ENCODE measurements at regions not wholly inside any gene's neighbourhood (a gene's known extent, or its start where the extent isn't known, plus 50 kb on each side); places are given as distances from the start of the nearest gene placed in this dataset.

- TF ChIP-seq, protein P1, sequence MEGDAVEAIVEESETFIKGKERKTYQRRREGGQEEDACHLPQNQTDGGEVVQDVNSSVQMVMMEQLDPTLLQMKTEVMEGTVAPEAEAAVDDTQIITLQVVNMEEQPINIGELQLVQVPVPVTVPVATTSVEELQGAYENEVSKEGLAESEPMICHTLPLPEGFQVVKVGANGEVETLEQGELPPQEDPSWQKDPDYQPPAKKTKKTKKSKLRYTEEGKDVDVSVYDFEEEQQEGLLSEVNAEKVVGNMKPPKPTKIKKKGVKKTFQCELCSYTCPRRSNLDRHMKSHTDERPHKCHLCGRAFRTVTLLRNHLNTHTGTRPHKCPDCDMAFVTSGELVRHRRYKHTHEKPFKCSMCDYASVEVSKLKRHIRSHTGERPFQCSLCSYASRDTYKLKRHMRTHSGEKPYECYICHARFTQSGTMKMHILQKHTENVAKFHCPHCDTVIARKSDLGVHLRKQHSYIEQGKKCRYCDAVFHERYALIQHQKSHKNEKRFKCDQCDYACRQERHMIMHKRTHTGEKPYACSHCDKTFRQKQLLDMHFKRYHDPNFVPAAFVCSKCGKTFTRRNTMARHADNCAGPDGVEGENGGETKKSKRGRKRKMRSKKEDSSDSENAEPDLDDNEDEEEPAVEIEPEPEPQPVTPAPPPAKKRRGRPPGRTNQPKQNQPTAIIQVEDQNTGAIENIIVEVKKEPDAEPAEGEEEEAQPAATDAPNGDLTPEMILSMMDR (optimal IDR thresholded peaks at IDR 0.05 in 1 of 3, IDR thresholded peaks at IDR 0.05 in 1 of 3, conservative IDR thresholded peaks at IDR 0.05 in 1 of 3; ENCODE audit: extremely low read depth in 1 of 3, insufficient read depth in 2 of 3, low read length in 3 of 3), result no peak
- no peak for TF ChIP-seq EZH2 (IDR thresholded peaks at IDR 0.05; ENCODE audit: low read length)
Observed at GRCh38 chr4:30670206-30670605, 50.0 kb upstream of the PCDH7 start.

Data from keratinocyte (primary cell).